NCI-H774 (cell line): ENCODE measurements at regions not wholly inside any gene's neighbourhood (a gene's known extent, or its start where the extent isn't known, plus 50 kb on each side); places are given as distances from the start of the nearest gene placed in this dataset.

Source experiments
- DNase-seq: peaks from one replicate; lab custom pipeline; 2025; lab: John Stamatoyannopoulos, UW

DNA sequence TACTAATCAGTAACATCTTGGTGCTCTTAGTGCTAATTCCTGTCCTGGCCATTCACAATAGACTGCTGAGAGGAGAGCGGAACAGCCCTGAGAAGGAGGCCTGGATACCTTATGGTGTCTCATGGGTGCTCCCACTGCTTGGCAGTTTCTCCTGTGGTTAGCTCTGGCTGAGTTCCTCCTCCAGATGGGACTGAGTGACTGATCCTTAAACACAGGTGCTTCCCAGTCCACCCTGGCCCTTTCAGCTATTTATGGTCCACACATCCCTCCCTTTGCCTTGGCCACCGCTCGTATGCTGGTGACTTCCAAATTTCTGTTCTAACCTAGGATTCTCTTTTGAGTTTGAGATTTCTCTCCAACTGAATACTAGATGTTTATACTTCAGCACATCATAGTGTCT, 157.0 kb upstream of the CACNA1E start:
- no peak for DNase-seq

DNA sequence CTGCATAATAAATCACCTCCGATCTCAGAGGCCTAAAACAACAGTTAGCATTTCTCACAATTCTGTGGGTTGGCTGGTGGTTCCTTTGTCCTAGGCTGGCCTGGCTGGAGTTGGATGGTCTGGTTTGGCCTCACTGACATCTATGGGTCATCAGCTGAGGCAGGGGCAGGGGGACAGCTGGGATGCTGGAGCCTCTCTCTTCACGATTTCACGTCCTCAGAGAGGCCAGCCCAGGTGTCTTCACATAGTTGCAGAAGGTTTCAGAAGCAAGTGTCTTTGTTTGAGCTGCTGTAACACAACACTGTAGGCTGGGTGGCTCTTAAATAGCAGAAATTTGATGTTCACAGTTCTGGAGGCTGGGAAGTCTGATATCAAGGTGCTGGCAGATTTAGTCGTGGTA, 155.5 kb upstream of the CACNA1E start:
- no peak for DNase-seq

DNA sequence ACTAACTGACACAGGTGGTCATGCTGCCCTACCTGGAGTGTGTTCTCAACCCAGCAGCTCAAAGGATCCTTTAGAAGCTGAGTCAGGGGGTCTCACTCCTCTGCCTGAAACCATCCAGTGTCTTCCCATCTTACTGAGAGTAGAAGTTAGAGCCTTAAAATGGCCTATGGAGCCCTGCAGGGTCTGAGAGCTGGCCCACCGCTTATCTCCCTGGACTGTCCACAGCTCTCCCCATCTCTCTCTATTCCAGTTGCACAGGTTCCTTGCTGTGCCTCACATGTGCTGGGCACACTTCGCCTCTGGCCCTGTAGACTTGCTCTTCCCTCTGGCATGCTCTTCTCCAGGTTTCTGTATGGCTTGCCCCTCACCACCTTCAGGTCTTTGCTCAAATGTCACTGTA, 148.6 kb upstream of the CACNA1E start:
- DNase-seq: no peak

DNA sequence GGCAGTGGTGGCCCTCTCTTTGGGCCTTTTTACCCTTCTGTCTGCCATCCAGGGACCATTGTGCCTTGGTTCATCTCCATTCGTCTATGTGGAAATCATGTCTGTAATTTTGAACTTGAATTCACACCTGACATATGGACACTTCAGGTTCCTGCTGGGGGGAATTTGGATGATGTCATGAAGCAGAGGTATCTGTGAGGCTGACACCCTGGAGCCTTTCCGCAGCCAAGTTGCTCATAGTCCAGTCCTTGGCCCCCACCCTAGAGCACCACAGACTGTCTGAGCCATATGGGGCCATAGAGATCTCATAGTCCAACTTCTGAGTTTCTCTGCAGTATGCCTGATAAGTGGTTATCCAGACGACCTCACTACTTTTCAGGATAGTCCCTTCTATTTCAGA, 147.7 kb upstream of the CACNA1E start:
- DNase-seq: no peak

DNA sequence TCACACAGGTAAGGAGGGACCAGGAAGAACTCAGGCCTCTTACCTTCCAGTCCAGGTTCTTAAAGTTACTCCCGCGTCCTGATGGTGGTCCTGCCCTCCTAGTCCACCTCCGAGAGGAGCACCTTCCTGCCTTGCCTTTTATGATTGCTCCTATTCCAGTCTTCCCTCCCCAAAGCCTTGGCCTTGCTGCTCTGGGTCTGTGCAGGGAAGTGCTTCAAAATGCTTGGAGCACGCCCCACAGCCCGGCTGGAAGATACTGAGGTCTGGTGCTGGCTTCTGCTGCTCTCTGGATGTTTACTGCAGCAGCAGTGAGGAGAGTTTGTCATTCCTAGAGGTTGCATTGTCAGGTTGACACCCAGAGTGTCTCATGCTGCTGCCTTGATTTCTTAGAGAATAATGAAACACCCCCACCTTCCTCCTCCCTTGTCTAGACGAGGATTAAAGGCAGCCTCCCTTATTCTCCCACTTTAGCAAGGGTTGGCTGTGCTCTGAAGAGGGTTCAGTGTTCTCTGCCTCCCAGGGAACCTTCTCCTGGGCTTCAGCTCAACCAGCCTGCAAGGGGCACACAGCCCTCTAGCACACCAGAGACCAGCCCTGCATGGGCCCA, 142.2 kb upstream of the CACNA1E start:
- DNase-seq: no peak

DNA sequence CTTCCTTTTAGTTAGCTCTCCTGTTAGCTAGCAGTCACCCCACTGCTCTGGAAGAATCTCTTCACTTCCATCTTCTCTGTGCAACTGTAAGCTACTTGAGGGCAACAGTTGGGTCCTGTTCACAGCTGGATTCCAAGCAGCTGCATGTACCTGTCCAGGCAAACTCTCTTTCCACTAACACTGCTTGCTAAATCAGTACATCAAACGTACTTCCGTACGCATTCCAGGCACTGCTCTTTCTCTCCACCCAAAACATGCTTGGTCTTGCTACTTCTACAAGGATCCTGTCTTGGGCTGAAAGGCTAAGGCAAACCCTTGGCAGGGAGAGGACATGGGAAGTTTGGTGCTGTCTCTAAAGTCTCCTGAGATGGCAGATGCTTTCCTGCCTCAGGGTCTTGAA, 139.2 kb upstream of the CACNA1E start:
- no peak for DNase-seq

DNA sequence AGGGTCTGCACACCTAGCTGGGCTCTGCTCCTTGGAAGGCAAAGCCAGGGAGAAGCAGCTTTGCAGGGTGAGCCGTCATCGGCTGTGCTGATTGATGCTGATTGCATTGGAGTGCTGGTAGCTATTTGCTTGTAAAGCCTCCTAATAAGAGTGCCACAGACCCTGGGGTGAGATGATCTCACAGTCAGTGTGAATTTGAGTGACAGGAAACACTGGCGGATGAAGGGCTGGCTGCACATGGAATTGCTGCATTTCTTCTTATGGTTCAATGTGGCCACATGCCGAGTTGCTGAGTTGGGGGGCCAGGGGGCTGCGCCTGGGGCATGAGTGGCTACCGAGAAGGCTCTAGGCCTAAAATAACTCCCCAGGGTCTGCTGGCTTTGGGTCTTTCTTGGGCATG, 138.2 kb upstream of the CACNA1E start:
- DNase-seq: no peak

DNA sequence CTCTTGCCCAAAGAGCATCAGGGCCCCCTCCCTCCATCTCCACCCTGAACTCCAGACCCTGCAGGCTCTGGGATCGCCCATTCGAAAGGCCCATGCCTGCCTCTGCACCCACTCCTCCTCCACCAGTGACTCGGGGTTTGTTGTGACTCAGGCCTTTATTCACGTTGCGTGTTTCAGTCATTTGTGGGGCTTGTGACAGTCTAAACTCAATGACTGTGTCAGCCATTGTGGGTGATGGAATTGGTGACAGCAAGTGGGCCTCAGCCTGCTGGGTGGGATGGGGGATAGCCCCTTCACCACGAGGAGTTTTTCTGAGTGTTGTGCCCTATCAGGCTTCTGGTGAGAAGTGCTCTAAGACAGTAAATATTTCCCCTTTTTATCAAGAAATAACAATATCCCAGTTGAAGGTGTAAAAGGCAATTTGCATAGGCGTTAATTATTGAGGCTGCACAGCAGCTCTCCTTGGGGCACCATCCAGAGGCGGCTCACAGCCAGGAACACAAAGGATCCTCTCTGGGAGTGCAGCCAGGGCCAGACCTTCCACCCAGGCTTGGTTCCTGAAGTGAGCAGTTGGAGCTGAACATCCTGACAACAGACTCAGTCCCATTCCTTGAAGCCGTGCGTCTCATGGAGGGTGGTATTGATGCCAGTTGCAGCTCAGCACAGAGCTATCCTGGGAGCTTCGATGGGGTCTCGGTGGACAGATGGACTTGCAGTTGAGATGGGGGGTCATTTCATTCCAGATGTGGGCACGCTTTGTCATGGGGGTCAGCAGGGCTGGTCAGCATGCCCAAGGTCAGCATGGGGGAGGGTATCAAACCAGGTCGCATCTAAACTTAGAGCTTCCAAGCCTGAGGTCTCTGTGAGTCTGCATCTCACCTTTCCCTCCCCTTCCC, 135.6 kb upstream of the CACNA1E start:
- DNase-seq: no peak

DNA sequence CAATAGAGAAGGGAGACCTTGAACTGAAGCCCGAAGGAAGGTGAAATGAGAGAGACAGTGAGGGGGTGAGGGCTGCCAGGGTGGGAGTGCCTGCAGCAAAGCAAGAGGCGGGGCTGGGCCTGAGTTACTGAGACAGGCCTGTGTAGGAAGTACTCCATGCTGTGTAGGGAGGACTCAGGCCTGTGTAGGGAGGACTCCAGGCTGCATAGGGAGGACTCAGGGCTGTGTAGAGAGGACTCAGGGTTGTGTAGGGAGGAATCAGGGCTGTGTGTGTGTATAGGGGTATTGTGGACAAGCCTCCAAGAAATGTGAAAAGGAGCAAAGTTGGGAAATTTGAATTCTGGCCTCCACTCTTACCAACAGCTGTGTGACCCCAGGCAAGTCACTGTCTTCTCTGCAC, 133.8 kb upstream of the CACNA1E start:
- no peak for DNase-seq

DNA sequence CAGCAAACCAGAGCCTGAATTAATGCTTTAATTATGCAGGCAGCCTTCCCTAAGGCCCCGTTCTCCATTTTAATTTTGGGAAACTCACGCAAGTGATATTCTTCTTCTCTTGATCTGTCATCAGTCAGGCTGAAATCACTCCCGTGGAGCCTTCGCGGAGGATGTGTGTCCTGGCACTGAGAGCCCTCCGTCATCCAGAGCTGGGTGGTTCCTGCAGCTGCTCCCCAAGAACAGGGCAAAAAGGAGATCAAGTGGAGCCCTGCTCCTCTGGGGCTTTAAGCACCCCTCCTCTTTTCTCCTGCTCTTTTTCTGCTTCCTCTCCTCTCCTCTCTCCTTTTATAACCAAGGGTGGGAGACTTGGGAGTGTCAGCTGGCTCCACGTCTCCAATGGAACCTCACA, 133.2 kb upstream of the CACNA1E start:
- no peak for DNase-seq

DNA sequence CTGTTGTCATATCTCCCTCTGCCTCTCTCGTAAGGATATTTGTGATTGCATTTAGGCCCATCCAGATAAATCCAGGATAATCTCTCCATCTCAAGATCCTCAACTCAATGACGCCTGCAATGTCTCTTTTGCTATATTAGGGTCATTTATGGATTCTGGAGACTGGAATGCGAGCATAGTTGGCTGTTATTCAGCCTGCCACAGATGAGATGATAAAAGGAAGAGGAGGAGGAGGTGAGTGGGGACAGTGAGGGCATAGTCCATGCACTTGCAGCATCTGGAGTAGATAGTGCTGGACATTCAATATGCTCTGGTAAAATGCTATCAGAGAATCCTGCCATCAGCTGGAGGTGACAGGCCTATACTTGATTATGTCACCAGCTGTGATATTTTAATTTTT, 131.6 kb upstream of the CACNA1E start:
- DNase-seq: no peak

DNA sequence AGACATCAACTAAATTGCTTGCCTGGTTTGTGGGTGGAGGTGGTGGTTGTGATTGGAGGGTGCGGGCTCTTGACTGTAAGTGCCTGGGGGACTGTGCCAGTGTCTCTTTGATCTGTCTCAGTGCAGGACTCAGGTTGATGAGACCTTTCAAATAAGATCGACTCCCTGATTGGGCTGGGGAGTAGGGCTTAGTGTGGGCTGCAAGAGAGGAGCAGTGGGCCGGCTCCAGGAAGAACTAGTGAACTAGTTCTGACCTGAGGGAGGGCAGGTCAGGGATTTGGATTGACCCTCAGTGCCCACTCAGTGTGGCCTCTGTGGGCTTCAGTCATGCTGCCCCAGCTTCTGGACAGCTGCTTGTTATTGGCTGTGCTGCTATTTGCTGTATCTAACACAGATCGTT, 130.6 kb upstream of the CACNA1E start:
- DNase-seq: no peak

DNA sequence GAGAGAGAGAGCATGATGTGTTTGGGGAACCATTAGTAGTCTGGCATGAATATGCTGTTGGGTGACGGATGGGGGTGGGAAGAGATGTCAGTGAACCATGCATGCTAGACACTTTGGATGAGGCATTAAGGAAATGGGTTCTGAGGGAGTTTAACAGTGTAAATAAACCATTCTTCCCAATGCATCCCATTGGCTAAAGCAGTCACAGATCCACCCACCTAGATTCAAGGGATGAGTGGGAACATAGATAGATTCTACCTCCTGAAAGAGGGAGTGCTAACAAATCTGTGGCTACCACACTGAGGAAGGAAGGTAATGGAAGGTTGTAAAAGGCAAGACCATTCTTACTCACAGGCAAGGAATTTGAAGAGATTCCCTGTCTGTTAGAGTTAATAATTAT, 129.8 kb upstream of the CACNA1E start:
- no peak for DNase-seq

DNA sequence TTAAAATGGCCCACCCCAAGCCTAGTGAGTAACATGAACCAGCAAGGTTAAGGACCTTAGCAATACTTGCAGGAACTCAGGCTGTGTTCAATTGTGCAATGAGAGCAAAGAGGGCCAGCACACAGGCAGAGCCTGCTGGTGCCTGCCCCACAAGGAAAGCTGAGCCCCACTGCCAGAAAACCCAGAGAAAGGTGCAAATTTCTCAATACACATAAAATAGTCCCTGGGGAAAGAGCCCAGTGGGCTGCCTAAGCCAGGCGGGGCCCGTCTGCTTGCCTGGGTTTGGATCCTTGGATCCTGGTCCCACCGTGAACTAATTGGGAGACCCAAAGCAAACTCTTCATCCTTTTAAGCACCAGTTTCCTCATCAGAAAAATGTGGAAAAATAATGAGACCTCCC, 128.5 kb upstream of the CACNA1E start:
- no peak for DNase-seq

DNA sequence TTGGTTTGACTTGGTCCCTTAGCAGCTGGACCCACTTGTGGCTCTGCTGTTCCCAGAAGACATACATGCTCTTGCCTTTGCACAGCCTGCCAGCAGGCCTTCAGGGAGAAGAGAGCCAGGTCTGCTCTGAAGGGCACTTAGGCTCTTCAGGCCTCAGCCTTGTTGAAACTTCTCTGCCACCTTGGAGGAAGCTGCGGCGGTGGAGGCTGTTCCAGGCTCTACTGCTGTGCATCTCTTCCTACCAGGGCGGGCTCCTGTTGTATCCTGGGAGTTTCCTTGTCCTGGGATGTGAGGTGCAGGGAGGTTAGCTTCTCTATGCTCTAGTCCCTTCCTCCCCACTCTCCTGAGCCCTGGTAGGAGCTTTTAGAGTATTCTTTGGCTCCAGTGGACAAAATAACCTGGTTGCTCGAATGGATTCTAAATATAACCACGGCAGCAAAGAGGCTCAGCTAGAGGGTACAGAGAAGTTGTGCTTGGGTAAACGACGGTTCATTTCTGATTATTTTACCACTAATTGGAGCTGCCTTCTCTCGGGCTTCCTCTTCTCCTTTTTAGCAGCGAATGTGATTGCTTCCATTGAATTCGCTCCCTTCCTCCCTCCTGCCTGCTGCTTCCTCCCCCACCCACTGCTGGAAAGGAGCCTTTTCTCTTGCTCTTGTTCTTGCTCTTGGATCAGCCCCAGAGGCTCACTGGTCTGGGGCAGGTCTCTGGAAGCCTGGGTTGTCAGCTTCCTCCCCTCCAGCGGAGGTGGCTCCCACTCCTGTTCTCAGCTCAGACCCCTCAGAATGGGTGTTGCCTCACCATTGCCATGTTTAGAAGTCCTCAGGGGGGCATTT, 126.6 kb upstream of the CACNA1E start:
- DNase-seq: no peak

DNA sequence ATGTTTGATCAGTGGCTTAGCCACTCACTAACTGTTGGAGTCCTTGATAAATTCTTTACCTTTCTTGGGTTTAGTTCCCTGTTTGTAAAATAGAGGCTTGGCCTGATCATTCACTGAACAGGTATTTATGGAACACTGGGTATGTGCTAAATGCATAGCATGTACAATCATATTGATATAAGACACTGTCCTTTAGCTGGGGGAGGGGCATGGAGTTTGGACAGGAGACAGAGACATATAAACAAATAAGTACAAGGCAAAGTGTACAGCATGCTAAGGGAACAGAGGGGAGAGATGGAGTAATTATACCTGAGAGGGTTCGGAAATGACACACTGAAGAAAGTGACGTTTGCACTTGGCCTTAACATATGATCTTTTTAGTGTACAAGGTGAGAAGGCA, 124.3 kb upstream of the CACNA1E start:
- DNase-seq: no peak

DNA sequence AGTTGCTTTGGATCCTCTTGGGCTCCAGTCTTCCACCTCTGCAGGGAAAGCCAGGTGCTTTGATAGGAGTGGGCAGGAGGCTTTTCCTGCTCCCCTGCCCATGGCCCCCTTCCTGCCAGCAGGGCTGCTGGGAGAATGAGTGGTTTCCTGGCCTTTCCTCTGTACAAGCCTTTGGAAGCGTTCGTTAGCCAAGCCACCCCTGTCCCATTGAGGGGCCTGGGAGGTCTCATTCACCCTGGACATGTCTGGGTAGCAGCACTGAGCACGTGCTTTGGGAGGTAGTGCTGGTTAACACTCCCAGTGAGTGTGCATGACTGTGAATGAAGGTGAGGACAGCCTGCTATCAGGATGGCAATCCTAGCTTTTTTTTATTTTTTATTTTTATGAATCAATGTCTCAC, 118.5 kb upstream of the CACNA1E start:
- DNase-seq: no peak

DNA sequence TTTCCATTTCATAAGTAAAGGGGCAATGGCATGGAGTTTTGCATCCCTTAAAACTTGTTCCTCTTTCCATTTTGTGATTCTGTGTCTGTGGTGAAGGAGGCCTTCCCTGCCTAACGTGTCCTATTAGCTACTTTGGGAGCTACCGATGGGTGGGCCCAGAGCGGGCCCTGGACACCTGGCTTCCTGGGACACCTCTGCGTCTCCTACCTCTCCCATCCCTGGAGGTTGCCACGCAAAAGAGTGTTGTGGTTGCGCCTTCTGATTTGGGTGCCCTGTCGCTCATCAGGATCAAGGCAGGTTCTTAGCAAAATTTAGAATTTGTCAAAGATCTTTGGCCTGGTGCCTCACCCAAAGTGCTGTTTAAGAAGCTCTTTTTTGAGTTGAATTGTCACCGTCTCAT, 116.4 kb upstream of the CACNA1E start:
- DNase-seq: no peak

DNA sequence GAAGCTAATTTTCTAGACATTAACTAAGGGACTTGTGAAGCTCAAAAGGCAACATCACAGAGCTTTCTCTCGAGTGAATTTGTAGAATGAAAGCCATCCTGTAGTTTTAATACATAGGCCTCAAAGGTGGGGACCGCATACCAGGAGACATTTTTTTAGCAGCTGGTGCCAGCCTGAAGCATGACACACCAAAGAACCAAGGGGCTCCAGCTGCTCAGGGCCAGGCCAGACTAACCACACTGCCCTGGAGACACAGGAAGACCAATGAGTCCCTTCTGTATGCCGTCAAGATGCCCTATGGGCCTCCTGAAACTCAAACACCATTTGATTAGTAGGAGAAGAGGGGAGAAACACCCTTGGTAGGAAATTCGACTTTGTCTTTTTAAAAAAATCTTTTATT, 113.9 kb upstream of the CACNA1E start:
- DNase-seq: no peak

DNA sequence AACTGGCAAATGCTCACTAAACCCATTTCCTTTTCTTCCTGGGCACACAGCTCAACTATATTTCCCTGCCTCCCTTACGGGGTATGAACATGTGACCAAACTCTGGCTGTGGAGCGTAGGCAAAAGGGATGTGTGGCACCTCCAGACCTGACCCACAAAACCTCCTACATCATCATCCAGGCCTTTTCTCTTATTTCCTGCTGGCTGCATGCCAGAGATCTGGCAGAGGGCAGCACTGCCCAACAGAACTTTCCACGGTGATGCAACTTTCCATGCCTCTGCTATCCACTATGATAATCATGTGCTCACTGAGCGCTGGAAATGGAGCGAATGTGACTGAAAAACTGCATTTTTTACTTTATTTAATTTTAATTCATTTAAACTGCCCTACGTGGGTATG, 99.6 kb upstream of the CACNA1E start:
- no peak for DNase-seq

DNA sequence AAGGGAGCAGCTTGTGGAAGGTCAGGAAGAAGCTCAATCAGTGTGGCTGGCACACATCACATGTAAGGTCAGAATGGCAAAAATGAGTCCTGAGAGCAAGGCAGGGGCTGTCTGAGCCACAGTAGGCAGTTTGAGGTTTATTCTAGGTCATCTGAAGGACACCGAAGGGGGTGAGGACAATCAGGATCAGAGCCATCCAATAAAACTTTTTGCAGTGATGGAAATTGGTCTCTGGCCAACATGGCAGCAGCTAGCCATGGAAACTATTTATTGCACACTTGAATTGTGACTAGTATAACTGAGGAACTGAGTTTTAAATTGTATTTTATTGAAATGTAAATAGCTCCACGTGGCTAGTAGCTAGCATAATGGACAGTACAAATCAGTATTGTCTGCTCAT, 97.0 kb upstream of the CACNA1E start:
- DNase-seq: no peak

DNA sequence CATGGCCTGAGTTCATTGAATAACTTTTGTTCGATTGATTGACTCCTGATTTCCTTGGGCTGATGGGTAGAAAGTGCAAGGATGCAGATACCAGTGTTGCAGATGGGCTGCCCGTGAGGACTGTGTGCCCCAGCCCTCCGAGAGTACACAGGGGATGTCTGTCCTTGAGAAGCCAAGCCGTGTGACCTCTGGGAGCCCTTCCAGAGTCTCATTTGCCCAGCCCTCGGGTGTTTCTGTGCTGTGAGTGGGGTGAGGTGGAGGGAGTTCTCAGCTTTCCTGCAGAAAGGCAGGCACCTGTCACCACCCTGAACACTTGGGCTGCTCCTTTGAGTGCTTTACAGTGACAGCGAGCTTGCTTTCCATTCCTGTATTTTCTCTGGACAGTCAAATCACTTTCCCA, 96.4 kb upstream of the CACNA1E start:
- DNase-seq: no peak

DNA sequence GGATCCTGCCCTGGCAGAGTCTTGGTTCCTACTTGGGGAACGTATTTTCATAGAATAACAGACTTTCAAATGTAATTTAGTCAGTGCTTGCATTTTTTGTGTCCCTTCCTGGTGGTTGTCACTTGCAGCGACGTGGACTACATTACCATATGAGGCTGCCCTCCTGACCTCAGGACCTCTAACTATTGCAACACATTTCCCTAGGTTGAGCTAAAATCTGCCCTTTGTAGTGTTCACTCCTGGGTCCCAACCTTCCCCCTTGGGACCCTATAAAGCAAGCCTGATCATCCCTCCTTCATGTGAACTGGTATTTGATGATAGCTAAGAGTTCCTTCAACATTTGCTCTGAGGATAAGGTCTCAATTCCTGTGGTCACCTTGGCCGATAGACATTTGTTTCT, 95.6 kb upstream of the CACNA1E start:
- DNase-seq: no peak
